ENCODE measurements at regions not wholly inside any gene's neighbourhood (a gene's known extent, or its start where the extent isn't known, plus 50 kb on each side); places are given as distances from the start of the nearest gene placed in this dataset.
"Not testable (repeated sequence)": the region's sequence is repeated elsewhere in the genome, so short reads cannot be mapped to it uniquely, and the experiment has no call there.

DNA sequence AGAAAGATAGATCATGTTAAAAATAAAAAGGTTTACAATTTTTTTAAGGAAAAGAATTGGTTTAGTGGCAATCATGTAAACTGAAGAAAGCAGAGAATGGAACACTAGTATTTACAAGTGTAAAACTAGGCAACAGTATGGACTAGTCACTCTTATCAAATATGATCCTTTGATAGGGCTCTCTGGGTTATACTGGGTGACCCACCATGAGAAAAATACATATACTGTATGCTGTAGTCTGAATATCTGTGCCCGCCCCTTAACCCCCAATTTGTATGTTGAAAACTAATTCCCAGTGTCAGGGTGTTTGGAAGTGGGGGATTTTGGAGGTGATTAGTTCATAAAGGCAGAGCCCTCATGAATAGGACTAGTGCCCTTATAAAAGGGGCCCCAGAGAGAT, 236.8 kb upstream of the TARS1 start:
- Histone ChIP-seq H3K27me3 (ENCODE audit: insufficient read depth, low read length, poor library complexity, severe bottlenecking) (no peaks in the 10 kb centered on the region), H3K27ac (ENCODE audit: low read depth, low read length) (no peak overlapping the region), H3K4me3 (ENCODE audit: low read length) (no peak overlapping the region), H3K9me3 (ENCODE audit: low read length) (no peaks in the 10 kb centered on the region), H3K36me3 (ENCODE audit: insufficient read depth, low read length) (no peaks in the 10 kb centered on the region), H3K4me1 (ENCODE audit: insufficient read depth, low read length) (no peaks in the 10 kb centered on the region)
- H3K36me3 Mint-ChIP-seq: no peaks in the 10 kb centered on the region
- H3K9me3 Mint-ChIP-seq: peaks cover 0 to 12% (median 3%) of the 10 kb centered on the region in 5 donors
- CTCF ChIA-PET: no interaction called here
- DNase-seq: no peak
- no peak overlapping the region for H3K27ac Mint-ChIP-seq
- H3K27me3 Mint-ChIP-seq: no peaks in the 10 kb centered on the region
- no peak overlapping the region for H3K4me3 Mint-ChIP-seq
- H3K4me1 Mint-ChIP-seq: no peaks in the 10 kb centered on the region
- POLR2A ChIA-PET: no interaction called here

DNA sequence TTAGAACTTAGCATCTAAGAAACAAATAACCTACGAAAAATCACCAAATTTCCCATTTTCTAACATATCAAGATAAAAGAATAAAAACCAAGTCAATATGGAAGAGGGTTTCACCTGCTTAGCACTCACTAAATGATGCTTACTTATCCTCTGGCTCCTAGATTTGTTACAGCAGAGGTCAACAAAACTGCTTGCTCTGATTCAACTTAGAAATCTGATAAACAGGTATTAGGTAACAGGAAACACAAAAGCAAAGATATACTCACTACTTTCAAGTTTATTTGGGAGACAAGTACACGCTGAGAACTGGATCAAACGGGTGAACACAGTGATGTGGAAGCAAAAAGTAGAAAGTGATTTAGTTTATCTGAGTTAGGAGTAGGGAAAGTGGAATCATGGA, 235.7 kb upstream of the TARS1 start:
- Histone ChIP-seq H3K4me3 (ENCODE audit: low read length) (no peak overlapping the region), H3K9me3 (ENCODE audit: low read length) (no peaks in the 10 kb centered on the region), H3K27ac (ENCODE audit: low read depth, low read length) (no peak overlapping the region), H3K36me3 (ENCODE audit: insufficient read depth, low read length) (no peaks in the 10 kb centered on the region), H3K27me3 (ENCODE audit: insufficient read depth, low read length, poor library complexity, severe bottlenecking) (no peaks in the 10 kb centered on the region), H3K4me1 (ENCODE audit: insufficient read depth, low read length) (no peaks in the 10 kb centered on the region)
- Mint-ChIP-seq H3K36me3 (no peaks in the 10 kb centered on the region), H3K27ac (no peak overlapping the region), H3K4me3 (no peak overlapping the region), H3K9me3 (peaks cover 0 to 8% (median 3%) of the 10 kb centered on the region in 5 donors), H3K27me3 (no peaks in the 10 kb centered on the region), H3K4me1 (no peaks in the 10 kb centered on the region)
- ChIA-PET CTCF (no interaction called here), POLR2A (no interaction called here)
- no peak for DNase-seq

DNA sequence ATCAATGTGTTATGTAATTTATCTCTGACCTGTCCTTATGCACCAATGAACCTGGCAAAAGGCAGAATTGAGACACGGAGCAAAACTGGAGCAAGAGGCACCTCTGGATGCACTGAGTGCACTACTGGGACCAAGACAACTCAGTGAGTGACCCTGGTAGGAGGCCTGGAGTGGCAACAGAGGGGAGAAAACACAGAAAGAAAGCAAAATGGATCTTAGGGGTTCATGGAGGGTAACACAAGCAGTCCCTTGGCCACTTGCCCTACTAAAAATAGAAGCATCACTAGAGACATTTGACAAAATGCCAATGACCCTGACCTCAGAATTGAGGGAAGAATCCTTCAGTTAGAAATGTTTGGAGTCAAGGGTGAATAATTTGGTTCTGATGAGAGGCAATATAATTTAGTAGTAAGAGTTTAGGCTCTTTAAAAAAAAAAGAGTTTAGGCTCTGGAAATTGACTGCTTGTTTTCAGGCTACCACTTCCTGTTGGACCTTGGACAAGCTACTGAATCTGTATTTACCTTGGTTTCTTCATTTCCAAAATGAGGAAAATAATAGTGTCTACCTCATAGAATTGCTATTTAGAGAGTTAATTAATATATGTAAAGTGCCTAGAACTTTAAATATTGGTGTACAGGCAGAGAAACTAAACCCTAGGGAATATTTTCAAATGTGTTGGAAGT, 234.9 kb upstream of the TARS1 start:
- no peaks in the 10 kb centered on the region for H3K36me3 Mint-ChIP-seq
- Histone ChIP-seq H3K27me3 (ENCODE audit: insufficient read depth, low read length, poor library complexity, severe bottlenecking) (no peaks in the 10 kb centered on the region), H3K4me1 (ENCODE audit: insufficient read depth, low read length) (no peaks in the 10 kb centered on the region), H3K9me3 (ENCODE audit: low read length) (no peaks in the 10 kb centered on the region), H3K4me3 (ENCODE audit: low read length) (no peak overlapping the region), H3K27ac (ENCODE audit: low read depth, low read length) (no peak overlapping the region), H3K36me3 (ENCODE audit: insufficient read depth, low read length) (no peaks in the 10 kb centered on the region)
- no peaks in the 10 kb centered on the region for H3K27me3 Mint-ChIP-seq
- H3K4me3 Mint-ChIP-seq: no peak overlapping the region
- H3K9me3 Mint-ChIP-seq: peaks cover 0 to 8% (median 3%) of the 10 kb centered on the region in 5 donors
- DNase-seq: no peak
- ChIA-PET POLR2A (no interaction called here), CTCF (no interaction called here)
- no peak overlapping the region for H3K27ac Mint-ChIP-seq
- H3K4me1 Mint-ChIP-seq: no peaks in the 10 kb centered on the region

DNA sequence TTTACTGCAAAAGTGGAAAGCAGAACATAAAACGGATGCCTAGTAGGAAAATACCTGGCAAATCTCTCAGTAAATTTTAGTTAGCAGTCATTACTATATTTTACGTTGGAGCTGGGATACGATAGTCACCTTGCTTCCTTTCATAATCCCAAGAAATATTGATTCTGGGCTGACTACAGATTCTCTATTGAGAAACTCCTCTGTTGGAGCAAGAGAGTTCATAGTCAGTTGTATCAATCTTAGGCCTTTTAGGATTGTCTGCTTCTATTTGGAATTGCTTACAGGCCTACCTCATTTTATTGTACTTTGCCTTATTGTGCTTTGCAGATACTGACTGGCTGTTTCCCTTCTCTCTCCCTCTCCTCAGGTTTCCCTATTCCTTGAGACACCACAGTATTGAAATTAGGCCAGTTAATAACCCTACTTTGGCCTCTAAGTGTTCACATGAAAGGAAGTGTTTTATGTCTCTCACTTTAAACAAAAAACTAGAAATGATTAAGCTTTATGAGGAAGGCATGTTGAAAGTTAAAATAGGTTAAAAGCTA, 233.7 kb upstream of the TARS1 start:
- H3K4me3 ChIP-seq (ENCODE audit: low read length): no peak overlapping the region
- no peaks in the 10 kb centered on the region for H3K4me1 ChIP-seq (ENCODE audit: insufficient read depth, low read length)
- H3K27ac ChIP-seq (ENCODE audit: low read depth, low read length): no peak overlapping the region
- POLR2A ChIA-PET: no interaction called here
- H3K27me3 Mint-ChIP-seq: no peaks in the 10 kb centered on the region
- no peaks in the 10 kb centered on the region for H3K36me3 Mint-ChIP-seq
- no peaks in the 10 kb centered on the region for H3K9me3 ChIP-seq (ENCODE audit: low read length)
- peaks cover 0 to 8% (median 3%) of the 10 kb centered on the region in 5 donors for H3K9me3 Mint-ChIP-seq
- no peaks in the 10 kb centered on the region for H3K36me3 ChIP-seq (ENCODE audit: insufficient read depth, low read length)
- CTCF ChIA-PET: no interaction called here
- H3K4me3 Mint-ChIP-seq: no peak overlapping the region
- H3K27ac Mint-ChIP-seq: no peak overlapping the region
- no peaks in the 10 kb centered on the region for H3K4me1 Mint-ChIP-seq
- DNase-seq: no peak
- H3K27me3 ChIP-seq (ENCODE audit: insufficient read depth, low read length, poor library complexity, severe bottlenecking): no peaks in the 10 kb centered on the region

DNA sequence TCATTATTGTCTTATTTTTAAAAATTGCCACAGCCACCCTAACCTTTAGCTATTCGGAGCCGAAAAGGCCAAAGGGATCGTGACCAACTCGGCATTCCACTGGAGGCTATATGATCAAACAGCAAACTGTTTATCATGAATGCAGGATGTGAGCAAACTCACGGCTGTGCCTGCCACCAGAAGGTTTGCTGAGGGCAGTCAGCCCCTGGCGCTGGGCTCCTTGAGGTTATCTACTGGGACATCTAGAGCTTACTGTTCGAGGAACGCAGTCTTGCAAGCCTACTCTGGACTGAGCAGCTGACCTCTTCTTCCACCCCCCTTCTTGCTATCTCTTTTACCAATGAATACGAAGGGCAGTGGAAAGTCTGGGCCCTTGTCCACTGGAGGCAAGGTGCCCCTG, 231.5 kb upstream of the TARS1 start:
- Histone ChIP-seq H3K4me3 (ENCODE audit: low read length) (no peak overlapping the region), H3K27ac (ENCODE audit: low read depth, low read length) (no peak overlapping the region), H3K36me3 (ENCODE audit: insufficient read depth, low read length) (no peaks in the 10 kb centered on the region), H3K9me3 (ENCODE audit: low read length) (no peaks in the 10 kb centered on the region), H3K4me1 (ENCODE audit: insufficient read depth, low read length) (no peaks in the 10 kb centered on the region), H3K27me3 (ENCODE audit: insufficient read depth, low read length, poor library complexity, severe bottlenecking) (no peaks in the 10 kb centered on the region)
- ChIA-PET CTCF (no interaction called here), POLR2A (no interaction called here)
- no peaks in the 10 kb centered on the region for H3K4me1 Mint-ChIP-seq
- H3K4me3 Mint-ChIP-seq: no peak overlapping the region
- peaks cover 0 to 7% (median 2%) of the 10 kb centered on the region in 5 donors for H3K9me3 Mint-ChIP-seq
- H3K27ac Mint-ChIP-seq: no peak overlapping the region
- H3K27me3 Mint-ChIP-seq: no peaks in the 10 kb centered on the region
- peaks cover 0 to under 1% (median 0%) of the 10 kb centered on the region in 3 donors for H3K36me3 Mint-ChIP-seq
- no peak for DNase-seq

DNA sequence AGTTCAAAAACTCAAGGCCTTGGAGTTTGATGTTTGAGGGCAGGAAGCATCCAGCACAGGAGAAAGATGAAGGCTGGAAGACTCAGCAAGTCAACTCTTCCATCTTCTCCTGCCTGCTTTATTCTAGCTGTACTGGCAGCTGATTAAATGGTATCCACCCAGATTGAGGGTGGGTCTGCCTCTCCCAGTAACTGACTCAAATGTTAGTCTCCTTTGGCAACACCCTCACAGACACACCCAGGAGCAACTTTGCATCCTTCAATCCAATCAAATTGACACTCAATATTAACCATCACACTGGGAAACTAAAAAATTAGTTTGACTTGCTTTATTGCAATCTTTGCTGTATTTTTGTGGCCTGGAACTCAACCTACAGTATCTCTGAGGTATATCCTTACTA, 230.5 kb upstream of the TARS1 start:
- H3K9me3 ChIP-seq (ENCODE audit: low read length); H3K27ac ChIP-seq (ENCODE audit: low read depth, low read length); H3K4me3 ChIP-seq (ENCODE audit: low read length); H3K27me3 ChIP-seq (ENCODE audit: insufficient read depth, low read length, poor library complexity, severe bottlenecking); H3K27ac Mint-ChIP-seq; POLR2A ChIA-PET; CTCF ChIA-PET; H3K36me3 ChIP-seq (ENCODE audit: insufficient read depth, low read length); DNase-seq; H3K36me3 Mint-ChIP-seq; H3K4me1 Mint-ChIP-seq; H3K27me3 Mint-ChIP-seq; H3K4me3 Mint-ChIP-seq; H3K9me3 Mint-ChIP-seq; H3K4me1 ChIP-seq (ENCODE audit: insufficient read depth, low read length): not testable (repeated sequence)

DNA sequence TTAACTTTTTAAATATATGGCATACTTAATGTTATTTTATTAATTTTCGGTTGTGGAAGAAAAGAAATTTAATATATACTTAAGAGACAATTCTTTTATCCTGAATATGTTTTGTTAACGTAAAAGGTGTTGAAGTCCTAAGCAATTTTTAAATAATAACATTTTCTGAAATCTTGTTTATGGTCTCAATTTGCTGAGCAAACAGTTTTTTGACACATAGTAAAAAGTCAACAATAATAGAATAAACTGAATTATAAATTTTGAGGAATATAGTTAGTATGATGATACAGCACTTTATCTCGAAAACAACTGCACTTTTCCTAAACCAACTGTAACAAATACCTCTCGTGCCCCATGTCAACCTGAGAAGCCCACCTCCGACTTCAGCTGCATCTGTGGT, 229.8 kb upstream of the TARS1 start:
- CTCF ChIA-PET: no interaction called here
- Mint-ChIP-seq H3K36me3 (peaks cover 0 to 4% (median 0%) of the 10 kb centered on the region in 3 donors), H3K27ac (no peak overlapping the region), H3K4me3 (no peak overlapping the region), H3K9me3 (peaks cover 0 to 12% (median 2%) of the 10 kb centered on the region in 5 donors), H3K4me1 (no peaks in the 10 kb centered on the region), H3K27me3 (no peaks in the 10 kb centered on the region)
- Histone ChIP-seq H3K27ac (ENCODE audit: low read depth, low read length) (no peak overlapping the region), H3K9me3 (ENCODE audit: low read length) (no peaks in the 10 kb centered on the region), H3K27me3 (ENCODE audit: insufficient read depth, low read length, poor library complexity, severe bottlenecking) (no peaks in the 10 kb centered on the region), H3K4me3 (ENCODE audit: low read length) (no peak overlapping the region), H3K4me1 (ENCODE audit: insufficient read depth, low read length) (no peaks in the 10 kb centered on the region), H3K36me3 (ENCODE audit: insufficient read depth, low read length) (no peaks in the 10 kb centered on the region)
- POLR2A ChIA-PET: no interaction called here
- no peak for DNase-seq

DNA sequence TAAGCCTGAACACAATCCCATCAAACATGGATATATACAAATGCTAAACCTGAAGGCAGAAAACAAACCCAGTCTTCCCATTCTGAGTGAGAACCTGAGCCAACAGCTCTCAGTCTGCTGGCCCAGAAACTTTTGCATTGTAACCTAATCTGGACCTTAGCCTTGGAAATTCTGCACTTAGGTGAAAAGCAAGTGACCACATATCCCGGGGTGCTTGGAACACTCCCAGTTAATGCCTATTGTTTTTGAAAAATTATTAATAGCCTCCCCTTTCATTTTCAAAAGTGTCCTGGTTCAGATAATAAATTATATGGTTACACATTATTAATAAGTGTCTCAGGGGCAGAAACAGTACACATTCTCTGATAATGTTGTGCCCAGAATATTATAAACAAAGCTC, 228.3 kb upstream of the TARS1 start:
- Histone ChIP-seq H3K9me3 (ENCODE audit: low read length) (no peaks in the 10 kb centered on the region), H3K4me1 (ENCODE audit: insufficient read depth, low read length) (no peaks in the 10 kb centered on the region), H3K27me3 (ENCODE audit: insufficient read depth, low read length, poor library complexity, severe bottlenecking) (no peaks in the 10 kb centered on the region), H3K4me3 (ENCODE audit: low read length) (no peak overlapping the region), H3K27ac (ENCODE audit: low read depth, low read length) (no peak overlapping the region), H3K36me3 (ENCODE audit: insufficient read depth, low read length) (no peaks in the 10 kb centered on the region)
- peaks cover 0 to 4% (median 0%) of the 10 kb centered on the region in 3 donors for H3K36me3 Mint-ChIP-seq
- no peak overlapping the region for H3K27ac Mint-ChIP-seq
- H3K4me1 Mint-ChIP-seq: no peaks in the 10 kb centered on the region
- no peak for DNase-seq
- H3K9me3 Mint-ChIP-seq: peaks cover 0 to 17% (median 2%) of the 10 kb centered on the region in 5 donors
- H3K4me3 Mint-ChIP-seq: no peak overlapping the region
- POLR2A ChIA-PET: no interaction called here
- no peaks in the 10 kb centered on the region for H3K27me3 Mint-ChIP-seq
- CTCF ChIA-PET: no interaction called here
